H1 (cell line): ENCODE measurements at regions not wholly inside any gene's neighbourhood (a gene's known extent, or its start where the extent isn't known, plus 50 kb on each side); places are given as distances from the start of the nearest gene placed in this dataset.

Experiments used
- ASH2L ChIP-seq: fragments of 200-600, 300-600 bp; sonication (generic); IDR thresholded peaks from one replicate; pipeline ENCODE4 v1.7.1; 2017; ENCODE audit warnings: low read length
- CBX5 ChIP-seq: fragments of 300-800, 300-1000 bp; sonication (generic); IDR thresholded peaks from 2 replicates; pipeline ENCODE4 v1.7.1; 2016; ENCODE audit warnings: antibody characterized with exemption, low read length, low read depth
- EGR1 ChIP-seq: IDR thresholded peaks from 2 replicates; pipeline ENCODE4 v1.6.1; 2011; ENCODE audit warnings: low read depth, low read length, borderline replicate concordance
- MAFK ChIP-seq: IDR thresholded peaks from 2 replicates; pipeline ENCODE4 v1.6.1; 2012; ENCODE audit warnings: low read depth, mild to moderate bottlenecking, improper control_type of control experiment, low read length
- POLR2AphosphoS5 ChIP-seq: IDR thresholded peaks from 2 replicates; pipeline ENCODE4 v1.6.1; 2011; ENCODE audit warnings: low read depth, low read length
- RFX5 ChIP-seq: IDR thresholded peaks from 2 replicates; pipeline ENCODE4 v1.6.1; 2011; ENCODE audit warnings: low read depth, low read length, improper control_type of control experiment, borderline replicate concordance
- RNF2 ChIP-seq: fragments of 200-900, 300-1000 bp; sonication (generic); IDR thresholded peaks from 2 replicates; pipeline ENCODE4 v1.7.1; 2016; ENCODE audit warnings: borderline replicate concordance, low read depth, mild to moderate bottlenecking, antibody characterized with exemption, low read length; ENCODE audit not compliant: poor library complexity, severe bottlenecking; ENCODE audit errors: missing control alignments
- SAP30 ChIP-seq: fragments of 300-600 bp; sonication (generic); IDR thresholded peaks from 2 replicates; pipeline ENCODE4 v1.7.1; 2012; ENCODE audit warnings: low read length, moderate library complexity, mild to moderate bottlenecking, inconsistent platforms; ENCODE audit not compliant: insufficient read depth, insufficient replicate concordance
- SP1 ChIP-seq: IDR thresholded peaks from 2 replicates; pipeline ENCODE4 v1.6.1; 2011; ENCODE audit warnings: low read depth, low read length
- TF ChIP-seq, protein P1 (sequence below), 3 experiments: IDR thresholded peaks; 1 replicate in 2 of 3; 2 replicates in 1 of 3; pipeline versions ENCODE4 v1.5.1 to v1.6.1; 2011; ENCODE audit warnings: low read length in 3 of 3, mild to moderate bottlenecking in 3 of 3, inconsistent platforms in 2 of 3, low read depth in 1 of 3, moderate library complexity in 1 of 3; ENCODE audit not compliant: insufficient read depth in 1 of 3; ENCODE audit errors: control extremely low read depth in 1 of 3
- TF ChIP-seq, protein P2 (sequence below): IDR thresholded peaks from 2 replicates; pipeline ENCODE4 v1.6.1; 2011; ENCODE audit warnings: low read length, improper control_type of control experiment

DNA sequence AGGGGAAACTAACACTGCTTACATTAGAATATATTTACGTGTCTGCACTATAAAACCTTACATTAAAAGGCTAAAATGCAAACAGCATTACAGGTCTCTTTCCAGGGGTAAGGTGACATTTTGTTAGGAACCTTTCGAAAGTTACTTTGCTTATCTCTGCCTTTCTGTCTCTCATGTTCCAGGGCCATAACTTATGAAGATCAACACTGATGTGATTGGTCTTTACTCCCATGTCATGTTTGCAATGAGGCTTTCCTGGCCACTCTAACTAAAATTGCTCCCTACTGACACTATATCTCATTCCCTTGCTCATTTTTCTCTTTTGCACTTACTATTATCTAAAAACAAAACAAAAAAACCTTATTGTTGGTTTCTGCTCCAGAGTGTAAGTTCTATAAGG, 119.0 kb downstream of the JRKL start:
- TF ChIP-seq, protein P1, sequence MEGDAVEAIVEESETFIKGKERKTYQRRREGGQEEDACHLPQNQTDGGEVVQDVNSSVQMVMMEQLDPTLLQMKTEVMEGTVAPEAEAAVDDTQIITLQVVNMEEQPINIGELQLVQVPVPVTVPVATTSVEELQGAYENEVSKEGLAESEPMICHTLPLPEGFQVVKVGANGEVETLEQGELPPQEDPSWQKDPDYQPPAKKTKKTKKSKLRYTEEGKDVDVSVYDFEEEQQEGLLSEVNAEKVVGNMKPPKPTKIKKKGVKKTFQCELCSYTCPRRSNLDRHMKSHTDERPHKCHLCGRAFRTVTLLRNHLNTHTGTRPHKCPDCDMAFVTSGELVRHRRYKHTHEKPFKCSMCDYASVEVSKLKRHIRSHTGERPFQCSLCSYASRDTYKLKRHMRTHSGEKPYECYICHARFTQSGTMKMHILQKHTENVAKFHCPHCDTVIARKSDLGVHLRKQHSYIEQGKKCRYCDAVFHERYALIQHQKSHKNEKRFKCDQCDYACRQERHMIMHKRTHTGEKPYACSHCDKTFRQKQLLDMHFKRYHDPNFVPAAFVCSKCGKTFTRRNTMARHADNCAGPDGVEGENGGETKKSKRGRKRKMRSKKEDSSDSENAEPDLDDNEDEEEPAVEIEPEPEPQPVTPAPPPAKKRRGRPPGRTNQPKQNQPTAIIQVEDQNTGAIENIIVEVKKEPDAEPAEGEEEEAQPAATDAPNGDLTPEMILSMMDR (IDR thresholded peaks at IDR 0.05; ENCODE audit: control extremely low read depth in 1 of 3, insufficient read depth in 1 of 3, low read depth in 1 of 3, low read length in 3 of 3): no peak
- TF ChIP-seq RNF2 (no peak), ASH2L (no peak), SP1 (no peak), MAFK (no peak), RFX5 (no peak), SAP30 (no peak), EGR1 (no peak), POLR2AphosphoS5 (no peak), CBX5 (no peak)
- TF ChIP-seq, protein P2, sequence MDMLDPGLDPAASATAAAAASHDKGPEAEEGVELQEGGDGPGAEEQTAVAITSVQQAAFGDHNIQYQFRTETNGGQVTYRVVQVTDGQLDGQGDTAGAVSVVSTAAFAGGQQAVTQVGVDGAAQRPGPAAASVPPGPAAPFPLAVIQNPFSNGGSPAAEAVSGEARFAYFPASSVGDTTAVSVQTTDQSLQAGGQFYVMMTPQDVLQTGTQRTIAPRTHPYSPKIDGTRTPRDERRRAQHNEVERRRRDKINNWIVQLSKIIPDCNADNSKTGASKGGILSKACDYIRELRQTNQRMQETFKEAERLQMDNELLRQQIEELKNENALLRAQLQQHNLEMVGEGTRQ: no peak
